IPS DF 6.9 (cell line): ENCODE measurements at regions not wholly inside any gene's neighbourhood (a gene's known extent, or its start where the extent isn't known, plus 50 kb on each side); places are given as distances from the start of the nearest gene placed in this dataset.

Experiments
- DNase-seq: peaks from one replicate; pipeline ENCODE4 v3.0.0-alpha.2; 2013; ENCODE audit warnings: low read depth, low spot score
- H3K27ac ChIP-seq: one replicate; pipeline ENCODE4 v1.5.1; 2013; ENCODE audit warnings: low read length, control low read depth
- H3K27me3 ChIP-seq: 2 replicates; pipeline ENCODE4 v1.6.1; 2013; ENCODE audit warnings: mild to moderate bottlenecking, low read length; ENCODE audit not compliant: control insufficient read depth, insufficient read depth
- H3K36me3 ChIP-seq: 2 replicates; pipeline ENCODE4 v1.6.1; 2013; ENCODE audit warnings: low read length; ENCODE audit not compliant: control insufficient read depth, insufficient read depth
- H3K4me1 ChIP-seq: 2 replicates; pipeline ENCODE4 v1.6.1; 2013; ENCODE audit warnings: low read length; ENCODE audit not compliant: control insufficient read depth, insufficient read depth
- H3K4me3 ChIP-seq: 2 replicates; pipeline ENCODE4 v1.5.1; 2013; ENCODE audit warnings: mild to moderate bottlenecking, low read length
- H3K9me3 ChIP-seq: 2 replicates; pipeline ENCODE4 v1.6.1; 2013; ENCODE audit warnings: low read length, inconsistent platforms; ENCODE audit not compliant: control insufficient read depth, insufficient read depth
- WGBS: extraction: QIAGEN DNeasy Blood & Tissue Kit; methylation state at CpG from one replicate; pipeline ENCODE4 v1.1.7; 2013; ENCODE audit warnings: mixed read lengths, missing lambda C conversion rate; ENCODE audit not compliant: insufficient read length, insufficient coverage; 5-methylcytosine and 5-hydroxymethylcytosine counted together

DNA sequence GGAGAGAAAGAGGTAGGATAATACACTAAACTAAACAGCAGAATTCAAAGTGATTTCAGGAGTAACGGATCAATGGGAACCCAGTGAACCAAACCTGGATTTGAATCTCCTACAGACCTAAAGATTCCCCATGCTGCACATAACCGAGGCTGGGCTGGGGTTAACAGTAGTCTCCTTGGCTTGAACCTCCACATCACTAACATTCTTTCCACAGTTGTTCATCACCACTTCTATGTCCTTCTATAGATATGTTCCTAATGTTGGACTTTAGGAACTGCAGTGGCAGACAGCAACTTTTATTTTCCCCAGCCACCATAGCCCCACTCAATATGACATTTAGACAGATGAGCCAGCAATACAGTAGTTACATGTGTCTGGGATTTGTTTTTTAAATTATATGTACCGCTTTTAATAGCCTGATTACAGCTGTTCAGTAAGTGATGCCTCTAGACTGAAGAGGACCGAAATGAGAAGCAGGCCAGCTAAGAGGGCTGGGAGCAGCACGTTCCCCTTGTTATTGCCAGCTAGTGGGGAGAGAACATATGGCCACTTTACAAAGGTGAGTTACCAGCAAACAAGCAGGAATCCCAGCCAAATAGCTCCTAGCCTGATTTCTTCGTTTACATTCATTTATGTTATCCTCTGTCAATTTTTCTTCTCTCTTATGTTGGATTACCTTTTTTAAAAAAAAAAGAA is 472.6 kb upstream of the CDIN1 start:
- no peak overlapping the region for H3K27ac ChIP-seq
- no peaks in the 10 kb centered on the region for H3K36me3 ChIP-seq
- no peak overlapping the region for H3K4me3 ChIP-seq
- no peaks in the 10 kb centered on the region for H3K27me3 ChIP-seq
- DNase-seq: no peak
- WGBS: no CpG with 5 or more reads among the region's 6 CpGs
- H3K4me1 ChIP-seq: no peaks in the 10 kb centered on the region
- H3K9me3 ChIP-seq: no peaks in the 10 kb centered on the region

DNA sequence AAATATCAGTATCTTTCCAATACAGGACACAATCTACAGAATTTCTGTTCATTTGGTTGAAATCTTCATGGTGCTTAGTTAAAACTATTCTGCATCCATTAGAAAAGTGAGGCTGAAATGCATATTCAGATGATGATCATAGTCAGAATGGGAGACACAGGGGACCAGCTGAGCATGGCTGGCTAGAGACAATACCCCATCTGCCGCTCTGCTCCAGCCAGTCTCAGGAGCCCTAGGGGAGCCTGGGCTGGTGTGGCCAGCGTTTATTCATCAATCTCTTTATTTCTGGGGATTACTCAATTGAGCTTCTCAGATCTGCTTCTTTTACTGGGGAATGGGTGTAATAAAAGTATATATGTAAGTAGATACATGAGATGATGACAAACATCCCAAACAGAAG is 470.9 kb upstream of the CDIN1 start:
- Histone ChIP-seq H3K9me3 (no peaks in the 10 kb centered on the region), H3K27me3 (no peaks in the 10 kb centered on the region), H3K36me3 (no peaks in the 10 kb centered on the region), H3K4me3 (no peak overlapping the region), H3K4me1 (no peaks in the 10 kb centered on the region), H3K27ac (no peak overlapping the region)
- WGBS: no CpG with 5 or more reads among the region's 2 CpGs
- no peak for DNase-seq

DNA sequence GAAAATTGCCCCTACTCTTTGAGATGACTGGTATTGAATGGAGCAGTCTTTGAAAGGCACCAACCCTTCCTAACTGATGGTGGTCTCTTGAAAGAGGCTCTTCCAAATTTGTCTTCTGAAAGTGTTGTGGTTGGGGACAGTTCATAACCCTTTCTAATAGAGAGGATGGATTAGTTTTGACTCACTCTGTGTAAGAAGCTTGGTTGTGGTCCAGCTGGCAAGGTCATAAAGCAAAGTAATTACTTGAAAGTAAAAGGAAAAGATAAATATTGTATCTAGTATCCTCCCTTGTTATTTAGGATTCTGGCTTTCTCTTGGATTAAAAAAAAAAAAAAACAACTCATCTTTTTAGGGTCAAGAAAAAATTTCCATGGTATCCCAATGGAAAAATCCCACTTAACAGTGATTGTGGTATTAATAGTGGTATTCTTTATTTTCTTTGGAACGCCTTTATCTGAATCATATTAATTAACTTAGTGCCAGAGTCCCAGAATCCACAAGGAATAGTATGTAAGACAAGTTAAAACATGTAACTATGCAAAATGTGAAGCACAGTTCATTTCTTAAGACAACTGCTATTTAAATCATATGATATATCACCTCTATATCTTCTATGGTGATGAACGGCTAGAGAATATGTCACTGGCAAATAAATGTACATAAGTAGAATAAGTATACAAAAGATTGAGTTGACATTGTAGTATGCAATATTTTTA is 469.3 kb upstream of the CDIN1 start:
- Histone ChIP-seq H3K27ac (no peak overlapping the region), H3K4me3 (no peak overlapping the region), H3K27me3 (no peaks in the 10 kb centered on the region), H3K4me1 (no peaks in the 10 kb centered on the region), H3K9me3 (no peaks in the 10 kb centered on the region), H3K36me3 (no peaks in the 10 kb centered on the region)
- WGBS: no CpG with 5 or more reads among the region's 2 CpGs
- DNase-seq: no peak

DNA sequence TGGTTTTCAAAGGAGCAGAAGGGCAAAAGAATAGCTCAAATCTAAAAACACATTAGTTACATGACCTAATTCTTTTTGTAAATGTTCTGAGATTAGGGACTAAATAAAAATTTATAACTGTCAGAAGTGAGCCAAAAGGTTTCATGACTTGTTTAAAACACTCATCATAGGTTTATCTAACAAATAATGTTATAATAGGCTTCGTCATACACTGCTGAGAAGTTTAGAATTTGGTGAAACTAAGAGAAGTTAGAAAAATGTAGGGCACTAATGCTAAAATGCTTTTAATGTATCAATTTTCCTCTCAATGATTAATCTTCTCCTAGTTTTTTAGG is 468.8 kb upstream of the CDIN1 start:
- H3K36me3 ChIP-seq: no peaks in the 10 kb centered on the region
- no peak overlapping the region for H3K27ac ChIP-seq
- no peaks in the 10 kb centered on the region for H3K27me3 ChIP-seq
- no CpG with 5 or more reads among the region's 1 CpG for WGBS
- H3K9me3 ChIP-seq: no peaks in the 10 kb centered on the region
- no peak for DNase-seq
- H3K4me3 ChIP-seq: no peak overlapping the region
- H3K4me1 ChIP-seq: no peaks in the 10 kb centered on the region

DNA sequence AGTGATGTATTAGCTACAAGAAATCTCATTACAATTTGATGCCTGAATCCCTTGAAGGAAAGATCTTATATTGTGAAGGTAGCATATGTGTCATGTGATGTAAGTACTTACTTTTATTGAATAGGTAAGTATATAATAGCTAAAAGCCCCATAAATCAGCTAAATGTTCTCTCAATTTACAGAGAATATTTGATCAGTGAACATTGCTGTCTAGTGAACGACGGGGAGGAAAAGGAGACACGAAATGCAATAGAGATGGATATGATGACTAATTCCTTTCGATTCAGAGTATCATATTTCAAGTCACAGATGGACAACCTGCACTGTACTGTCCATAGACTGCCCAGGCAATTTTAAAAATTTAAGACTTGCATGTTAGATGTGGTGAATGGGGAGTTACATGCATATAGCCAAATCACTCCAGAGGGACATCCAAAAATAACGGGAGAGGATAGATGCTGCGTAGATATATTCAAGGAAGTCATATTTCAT is 462.1 kb upstream of the CDIN1 start:
- DNase-seq: no peak
- no peaks in the 10 kb centered on the region for H3K9me3 ChIP-seq
- WGBS: no CpG with 5 or more reads among the region's 6 CpGs

DNA sequence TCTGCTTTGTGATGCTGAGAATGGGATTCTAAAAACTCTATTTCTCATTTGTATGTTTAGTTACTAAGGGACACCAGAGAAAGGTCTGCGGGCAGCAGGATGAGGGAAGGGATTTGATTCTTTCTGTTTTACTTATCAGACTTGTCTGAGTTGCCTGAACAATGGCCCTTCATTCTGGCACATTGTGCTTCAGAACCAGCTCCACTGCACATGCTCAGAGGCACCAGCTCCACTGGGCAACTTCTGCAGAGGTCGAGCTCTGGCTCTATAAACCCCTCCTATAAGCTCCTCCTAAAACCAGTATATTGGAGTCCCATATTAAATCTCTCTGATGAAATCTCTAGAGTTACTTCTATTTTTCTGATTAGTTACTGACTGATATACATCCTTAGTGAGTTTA is 453.2 kb upstream of the CDIN1 start:
- no CpG with 5 or more reads among the region's 2 CpGs for WGBS
- Histone ChIP-seq H3K9me3 (no peaks in the 10 kb centered on the region), H3K36me3 (no peaks in the 10 kb centered on the region), H3K4me1 (no peaks in the 10 kb centered on the region), H3K27ac (no peak overlapping the region), H3K4me3 (no peak overlapping the region), H3K27me3 (no peaks in the 10 kb centered on the region)
- no peak for DNase-seq

More for the DNA sequence above, 462.1 kb upstream of the CDIN1 start:
- no peaks in the 10 kb centered on the region for H3K27me3 ChIP-seq
- no peak overlapping the region for H3K27ac ChIP-seq
- H3K36me3 ChIP-seq: no peaks in the 10 kb centered on the region
- H3K4me3 ChIP-seq: no peak overlapping the region
- H3K4me1 ChIP-seq: no peaks in the 10 kb centered on the region

DNA sequence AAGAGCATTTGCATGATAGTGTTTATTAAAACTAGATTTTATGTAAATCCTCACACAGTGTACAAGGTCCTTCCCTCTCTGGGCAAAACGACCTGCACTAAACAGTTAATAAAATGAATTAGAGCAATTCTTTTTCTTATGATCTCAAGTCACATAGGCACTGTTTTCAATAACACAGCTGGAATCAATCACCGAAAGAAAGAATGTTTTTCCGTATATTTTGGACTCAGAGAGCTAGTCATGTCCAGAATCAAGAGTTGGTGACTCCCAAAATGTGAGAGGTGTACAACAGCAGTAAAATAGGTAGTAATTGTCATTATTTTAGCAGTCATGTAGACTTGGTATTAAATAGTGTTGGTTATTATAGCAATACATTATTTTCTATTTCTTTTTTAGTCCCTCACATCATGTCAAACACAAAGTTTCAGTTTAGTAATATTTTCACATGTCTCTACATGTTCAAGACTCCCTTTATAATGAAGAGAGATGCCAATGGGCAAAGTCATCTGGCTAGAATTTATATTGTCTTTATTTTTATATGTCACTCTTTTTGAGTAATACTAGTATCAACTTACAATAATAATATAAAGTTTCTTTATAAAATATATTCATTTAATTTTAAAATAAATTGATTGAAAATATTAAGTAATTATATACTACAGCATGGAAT is 448.6 kb upstream of the CDIN1 start:
- Histone ChIP-seq H3K9me3 (no peaks in the 10 kb centered on the region), H3K36me3 (no peaks in the 10 kb centered on the region), H3K27ac (no peak overlapping the region), H3K4me3 (no peak overlapping the region), H3K4me1 (no peaks in the 10 kb centered on the region), H3K27me3 (no peaks in the 10 kb centered on the region)
- DNase-seq: no peak
- no CpG with 5 or more reads among the region's 3 CpGs for WGBS

DNA sequence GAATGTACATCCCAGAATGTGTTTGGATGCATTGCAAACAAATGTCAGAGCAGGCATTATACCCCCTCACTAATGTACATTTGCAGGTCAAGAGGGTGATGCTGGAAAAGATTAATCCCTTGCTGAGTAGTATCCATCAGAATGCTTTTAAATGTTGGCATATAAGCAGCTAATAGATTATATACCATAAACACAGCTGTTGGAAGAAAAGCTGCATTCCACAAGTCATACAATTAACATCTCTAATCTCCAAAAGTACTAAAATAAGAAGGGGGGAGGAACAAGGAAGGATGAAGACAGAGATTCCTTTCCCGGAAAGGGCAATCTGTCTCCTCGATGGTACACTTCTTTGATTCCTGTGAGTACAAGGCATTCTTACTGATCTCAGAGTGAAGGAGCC is 445.7 kb upstream of the CDIN1 start:
- H3K27me3 ChIP-seq: no peaks in the 10 kb centered on the region
- no peak overlapping the region for H3K27ac ChIP-seq
- H3K4me3 ChIP-seq: no peak overlapping the region
- H3K36me3 ChIP-seq: no peaks in the 10 kb centered on the region
- no peak for DNase-seq
- no peaks in the 10 kb centered on the region for H3K9me3 ChIP-seq
- WGBS: no CpG with 5 or more reads among the region's 2 CpGs
- H3K4me1 ChIP-seq: no peaks in the 10 kb centered on the region

DNA sequence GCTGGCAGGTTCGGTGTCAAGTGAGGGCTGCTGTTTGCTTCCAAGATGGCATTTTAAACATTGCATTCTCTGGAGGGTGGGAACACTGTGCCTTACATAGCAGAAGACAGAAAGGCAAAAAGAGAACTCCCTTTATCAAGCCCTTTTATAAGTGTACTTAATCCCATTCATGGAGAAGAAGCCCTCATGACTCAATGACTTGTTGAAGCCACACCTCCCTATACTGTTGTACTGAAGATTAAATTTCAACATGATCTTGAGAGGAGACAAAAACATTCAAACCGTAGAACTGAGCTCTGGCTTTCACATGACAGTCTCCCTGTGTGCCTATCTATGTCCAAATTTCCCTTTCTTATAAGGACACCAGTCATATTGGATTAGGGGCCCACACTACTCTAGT is 443.4 kb upstream of the CDIN1 start:
- Histone ChIP-seq H3K27me3 (no peaks in the 10 kb centered on the region), H3K4me1 (no peaks in the 10 kb centered on the region), H3K9me3 (no peaks in the 10 kb centered on the region), H3K36me3 (no peaks in the 10 kb centered on the region), H3K27ac (no peak overlapping the region), H3K4me3 (no peak overlapping the region)
- no CpG with 5 or more reads among the region's 2 CpGs for WGBS
- DNase-seq: no peak

DNA sequence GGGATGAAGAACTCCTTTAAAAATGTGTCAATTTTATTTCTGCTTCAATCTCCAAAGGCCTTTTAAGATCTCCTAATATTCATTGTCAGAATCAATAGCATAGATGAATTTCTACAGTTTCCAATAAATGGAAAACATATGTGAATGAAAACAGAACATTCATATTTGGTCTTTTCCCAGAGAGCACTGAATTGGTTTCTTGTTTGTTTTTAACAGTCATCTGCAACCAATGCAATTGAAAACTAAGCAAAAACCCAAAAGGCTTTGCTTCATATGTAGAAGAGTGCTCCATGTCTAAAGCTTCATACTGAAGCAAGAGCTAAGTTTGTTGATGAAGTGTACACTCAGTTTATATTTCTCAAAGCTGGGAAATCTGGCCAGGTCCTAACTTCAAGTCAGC is 426.5 kb upstream of the CDIN1 start:
- Histone ChIP-seq H3K4me3 (no peak overlapping the region), H3K9me3 (no peaks in the 10 kb centered on the region), H3K36me3 (no peaks in the 10 kb centered on the region), H3K4me1 (no peaks in the 10 kb centered on the region), H3K27me3 (no peaks in the 10 kb centered on the region), H3K27ac (no peak overlapping the region)
- no peak for DNase-seq
